ENCODE measurements at regions not wholly inside any gene's neighbourhood (a gene's known extent, or its start where the extent isn't known, plus 50 kb on each side); places are given as distances from the start of the nearest gene placed in this dataset.

- no peaks in the 10 kb centered on the region for H3K36me3 Mint-ChIP-seq (ENCODE audit: insufficient read depth)
- H3K27me3 Mint-ChIP-seq = peaks cover 35% of the 10 kb centered on the region
- no peak for TF ChIP-seq CTCF (IDR thresholded peaks at IDR 0.05; ENCODE audit: unreplicated experiment)
- no peaks in the 10 kb centered on the region for H3K9me3 Mint-ChIP-seq (ENCODE audit: low read depth)
- H3K4me1 Mint-ChIP-seq (ENCODE audit: low read depth) = no peaks in the 10 kb centered on the region
- DNase-seq (ENCODE audit: low spot score, unreplicated experiment) = no peak
- no peak overlapping the region for H3K4me3 Mint-ChIP-seq (ENCODE audit: low read depth)
- no peak overlapping the region for H3K27ac Mint-ChIP-seq
Observed at GRCh38 chr12:5375547-5376295, 56.2 kb upstream of the NTF3 start.

- Mint-ChIP-seq H3K4me3 (ENCODE audit: low read depth) (no peak overlapping the region), H3K36me3 (ENCODE audit: insufficient read depth) (no peaks in the 10 kb centered on the region), H3K9me3 (ENCODE audit: low read depth) (no peaks in the 10 kb centered on the region), H3K27me3 (peaks cover 32% of the 10 kb centered on the region), H3K27ac (no peak overlapping the region), H3K4me1 (ENCODE audit: low read depth) (no peaks in the 10 kb centered on the region)
- no peak for DNase-seq (ENCODE audit: low spot score, unreplicated experiment)
- no peak for TF ChIP-seq CTCF (IDR thresholded peaks at IDR 0.05; ENCODE audit: unreplicated experiment)
Observed at GRCh38 chr12:5376591-5377207, 55.2 kb upstream of the NTF3 start.

- DNase-seq (ENCODE audit: low spot score, unreplicated experiment) = no peak
- Mint-ChIP-seq H3K9me3 (ENCODE audit: low read depth) (no peaks in the 10 kb centered on the region), H3K27me3 (peaks cover 39% of the 10 kb centered on the region), H3K27ac (no peak overlapping the region), H3K36me3 (ENCODE audit: insufficient read depth) (no peaks in the 10 kb centered on the region), H3K4me1 (ENCODE audit: low read depth) (no peaks in the 10 kb centered on the region), H3K4me3 (ENCODE audit: low read depth) (no peak overlapping the region)
- TF ChIP-seq CTCF (IDR thresholded peaks at IDR 0.05; ENCODE audit: unreplicated experiment) = no peak
Observed at GRCh38 chr12:5377997-5378592, 53.8 kb upstream of the NTF3 start.

GRCh38 chr12:5379749-5380496 lies 52.0 kb upstream of the NTF3 start:
- Mint-ChIP-seq H3K9me3 (ENCODE audit: low read depth) (no peaks in the 10 kb centered on the region), H3K27me3 (peaks cover 36% of the 10 kb centered on the region), H3K36me3 (ENCODE audit: insufficient read depth) (no peaks in the 10 kb centered on the region), H3K4me1 (ENCODE audit: low read depth) (peaks cover 2% of the 10 kb centered on the region), H3K4me3 (ENCODE audit: low read depth) (no peak overlapping the region), H3K27ac (no peak overlapping the region)
- TF ChIP-seq CTCF (IDR thresholded peaks at IDR 0.05; ENCODE audit: unreplicated experiment) = no peak
- DNase-seq (ENCODE audit: low spot score, unreplicated experiment) = no peak
